GM12878 (cell line): ENCODE measurements at regions not wholly inside any gene's neighbourhood (a gene's known extent, or its start where the extent isn't known, plus 50 kb on each side); places are given as distances from the start of the nearest gene placed in this dataset.
"Not testable (repeated sequence)": the region's sequence is repeated elsewhere in the genome, so short reads cannot be mapped to it uniquely, and the experiment has no call there.

Experiments
- CREB1 ChIP-seq: IDR thresholded peaks from 2 replicates; pipeline ENCODE4 v1.6.1; 2012; ENCODE audit warnings: low read depth, mild to moderate bottlenecking, inconsistent platforms
- CTCF ChIP-seq, 3 experiments: IDR thresholded peaks in 2 of 3; conservative IDR thresholded peaks in 1 of 3; 2 replicates each; pipeline ENCODE4 v1.5.1; 2011; ENCODE audit warnings: low read depth in 3 of 3, low read length in 3 of 3, mild to moderate bottlenecking in 3 of 3, control low read depth in 2 of 3, moderate library complexity in 2 of 3, inconsistent platforms in 1 of 3, mixed read lengths in 1 of 3; ENCODE audit not compliant: control insufficient read depth in 2 of 3, insufficient read depth in 1 of 3; ENCODE audit errors: extremely low read depth in 1 of 3
- ESRRA ChIP-seq: IDR thresholded peaks from 2 replicates; pipeline ENCODE4 v1.6.1; 2012; ENCODE audit warnings: mild to moderate bottlenecking, low read length, improper control_type of control experiment
- HCFC1 ChIP-seq: fragments of 150-350 bp; IDR thresholded peaks from 2 replicates; pipeline ENCODE4 v1.6.1; 2014; ENCODE audit warnings: low read length
- NFYB ChIP-seq: IDR thresholded peaks from 2 replicates; pipeline ENCODE4 v1.6.1; 2011; ENCODE audit warnings: low read depth, mild to moderate bottlenecking, low read length, improper control_type of control experiment, moderate library complexity; ENCODE audit not compliant: insufficient read depth
- PML ChIP-seq: IDR thresholded peaks from 2 replicates; pipeline ENCODE4 v1.6.1; 2012; ENCODE audit warnings: low read length, inconsistent platforms
- SPI1 ChIP-seq: IDR thresholded peaks from 2 replicates; pipeline ENCODE4 v1.6.1; 2011; ENCODE audit warnings: low read depth, mild to moderate bottlenecking, low read length, moderate library complexity, borderline replicate concordance; ENCODE audit not compliant: insufficient read depth
- ZNF274 ChIP-seq: IDR thresholded peaks from one replicate; pipeline ENCODE4 v1.8.0; 2011; ENCODE audit not compliant: insufficient read length, insufficient read depth
- ZZZ3 ChIP-seq: IDR thresholded peaks from 2 replicates; pipeline ENCODE4 v1.6.1; 2011; ENCODE audit warnings: low read depth; ENCODE audit not compliant: control insufficient read depth, insufficient read length
- TF ChIP-seq, protein P1 (sequence below): fragments of 150-350 bp; IDR thresholded peaks from 2 replicates; pipeline ENCODE4 v1.6.1; 2016; ENCODE audit warnings: low read depth, low read length
- TF ChIP-seq, protein P2 (sequence below): IDR thresholded peaks from 2 replicates; pipeline ENCODE4 v1.6.1; 2011; ENCODE audit warnings: low read depth, mild to moderate bottlenecking, low read length, moderate library complexity, borderline replicate concordance; ENCODE audit errors: extremely low read depth

DNA sequence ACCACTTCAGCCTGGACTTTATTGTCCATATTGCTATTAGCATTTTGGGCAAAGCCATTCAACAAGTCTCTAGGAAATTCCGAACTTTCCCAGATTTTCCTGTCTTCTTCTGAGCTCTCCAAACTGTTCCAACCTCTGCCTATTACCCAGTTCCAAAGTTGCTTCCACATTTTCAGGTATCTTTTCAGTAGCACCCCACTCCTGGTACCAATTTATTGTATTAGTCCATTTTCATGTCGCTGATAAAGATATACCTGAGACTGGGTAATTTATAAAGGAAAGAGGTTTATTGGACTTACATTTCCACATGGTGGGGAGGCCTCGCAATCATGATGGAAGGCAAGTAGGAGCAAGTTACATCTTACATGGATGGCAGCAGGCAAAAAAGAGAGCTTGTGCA, 90.1 kb downstream of the ANKEF1 start:
- TF ChIP-seq NFYB; SPI1; CTCF (IDR thresholded peaks at IDR 0.05 in 2 of 3, conservative IDR thresholded peaks at IDR 0.05 in 1 of 3; ENCODE audit: control insufficient read depth in 2 of 3, extremely low read depth in 1 of 3, insufficient read depth in 1 of 3, low read depth in 3 of 3, low read length in 3 of 3); CREB1; ZZZ3; ESRRA; ZNF274; HCFC1; PML: not testable (repeated sequence)
- TF ChIP-seq, protein P1, sequence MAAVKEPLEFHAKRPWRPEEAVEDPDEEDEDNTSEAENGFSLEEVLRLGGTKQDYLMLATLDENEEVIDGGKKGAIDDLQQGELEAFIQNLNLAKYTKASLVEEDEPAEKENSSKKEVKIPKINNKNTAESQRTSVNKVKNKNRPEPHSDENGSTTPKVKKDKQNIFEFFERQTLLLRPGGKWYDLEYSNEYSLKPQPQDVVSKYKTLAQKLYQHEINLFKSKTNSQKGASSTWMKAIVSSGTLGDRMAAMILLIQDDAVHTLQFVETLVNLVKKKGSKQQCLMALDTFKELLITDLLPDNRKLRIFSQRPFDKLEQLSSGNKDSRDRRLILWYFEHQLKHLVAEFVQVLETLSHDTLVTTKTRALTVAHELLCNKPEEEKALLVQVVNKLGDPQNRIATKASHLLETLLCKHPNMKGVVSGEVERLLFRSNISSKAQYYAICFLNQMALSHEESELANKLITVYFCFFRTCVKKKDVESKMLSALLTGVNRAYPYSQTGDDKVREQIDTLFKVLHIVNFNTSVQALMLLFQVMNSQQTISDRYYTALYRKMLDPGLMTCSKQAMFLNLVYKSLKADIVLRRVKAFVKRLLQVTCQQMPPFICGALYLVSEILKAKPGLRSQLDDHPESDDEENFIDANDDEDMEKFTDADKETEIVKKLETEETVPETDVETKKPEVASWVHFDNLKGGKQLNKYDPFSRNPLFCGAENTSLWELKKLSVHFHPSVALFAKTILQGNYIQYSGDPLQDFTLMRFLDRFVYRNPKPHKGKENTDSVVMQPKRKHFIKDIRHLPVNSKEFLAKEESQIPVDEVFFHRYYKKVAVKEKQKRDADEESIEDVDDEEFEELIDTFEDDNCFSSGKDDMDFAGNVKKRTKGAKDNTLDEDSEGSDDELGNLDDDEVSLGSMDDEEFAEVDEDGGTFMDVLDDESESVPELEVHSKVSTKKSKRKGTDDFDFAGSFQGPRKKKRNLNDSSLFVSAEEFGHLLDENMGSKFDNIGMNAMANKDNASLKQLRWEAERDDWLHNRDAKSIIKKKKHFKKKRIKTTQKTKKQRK, result not testable (repeated sequence)
- TF ChIP-seq, protein P2, sequence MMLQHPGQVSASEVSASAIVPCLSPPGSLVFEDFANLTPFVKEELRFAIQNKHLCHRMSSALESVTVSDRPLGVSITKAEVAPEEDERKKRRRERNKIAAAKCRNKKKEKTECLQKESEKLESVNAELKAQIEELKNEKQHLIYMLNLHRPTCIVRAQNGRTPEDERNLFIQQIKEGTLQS, result not testable (repeated sequence)
